ENCODE measurements at regions not wholly inside any gene's neighbourhood (a gene's known extent, or its start where the extent isn't known, plus 50 kb on each side); places are given as distances from the start of the nearest gene placed in this dataset.
"Not testable (repeated sequence)": the region's sequence is repeated elsewhere in the genome, so short reads cannot be mapped to it uniquely, and the experiment has no call there.

GRCh38 chr14:106197264-106197663, 670.9 kb downstream of the TMEM121 start:
- TF ChIP-seq EZH2 (IDR thresholded peaks at IDR 0.05; ENCODE audit: borderline replicate concordance, low read depth, low read length, poor library complexity, severe bottlenecking) = not testable (repeated sequence)
- TF ChIP-seq, protein P1, sequence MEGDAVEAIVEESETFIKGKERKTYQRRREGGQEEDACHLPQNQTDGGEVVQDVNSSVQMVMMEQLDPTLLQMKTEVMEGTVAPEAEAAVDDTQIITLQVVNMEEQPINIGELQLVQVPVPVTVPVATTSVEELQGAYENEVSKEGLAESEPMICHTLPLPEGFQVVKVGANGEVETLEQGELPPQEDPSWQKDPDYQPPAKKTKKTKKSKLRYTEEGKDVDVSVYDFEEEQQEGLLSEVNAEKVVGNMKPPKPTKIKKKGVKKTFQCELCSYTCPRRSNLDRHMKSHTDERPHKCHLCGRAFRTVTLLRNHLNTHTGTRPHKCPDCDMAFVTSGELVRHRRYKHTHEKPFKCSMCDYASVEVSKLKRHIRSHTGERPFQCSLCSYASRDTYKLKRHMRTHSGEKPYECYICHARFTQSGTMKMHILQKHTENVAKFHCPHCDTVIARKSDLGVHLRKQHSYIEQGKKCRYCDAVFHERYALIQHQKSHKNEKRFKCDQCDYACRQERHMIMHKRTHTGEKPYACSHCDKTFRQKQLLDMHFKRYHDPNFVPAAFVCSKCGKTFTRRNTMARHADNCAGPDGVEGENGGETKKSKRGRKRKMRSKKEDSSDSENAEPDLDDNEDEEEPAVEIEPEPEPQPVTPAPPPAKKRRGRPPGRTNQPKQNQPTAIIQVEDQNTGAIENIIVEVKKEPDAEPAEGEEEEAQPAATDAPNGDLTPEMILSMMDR (conservative IDR thresholded peaks at IDR 0.05; ENCODE audit: low read depth, low read length) = not testable (repeated sequence)
